GM18870 (cell line): ENCODE measurements at regions not wholly inside any gene's neighbourhood (a gene's known extent, or its start where the extent isn't known, plus 50 kb on each side); places are given as distances from the start of the nearest gene placed in this dataset.
"Not testable (repeated sequence)": the region's sequence is repeated elsewhere in the genome, so short reads cannot be mapped to it uniquely, and the experiment has no call there.

Experiments used
- ATAC-seq: cut with Tn5 transposase; IDR thresholded peaks from one replicate; pipeline ENCODE4 v1.9.1; 2021; ENCODE audit warnings: moderate library complexity; ENCODE audit not compliant: unreplicated experiment

DNA sequence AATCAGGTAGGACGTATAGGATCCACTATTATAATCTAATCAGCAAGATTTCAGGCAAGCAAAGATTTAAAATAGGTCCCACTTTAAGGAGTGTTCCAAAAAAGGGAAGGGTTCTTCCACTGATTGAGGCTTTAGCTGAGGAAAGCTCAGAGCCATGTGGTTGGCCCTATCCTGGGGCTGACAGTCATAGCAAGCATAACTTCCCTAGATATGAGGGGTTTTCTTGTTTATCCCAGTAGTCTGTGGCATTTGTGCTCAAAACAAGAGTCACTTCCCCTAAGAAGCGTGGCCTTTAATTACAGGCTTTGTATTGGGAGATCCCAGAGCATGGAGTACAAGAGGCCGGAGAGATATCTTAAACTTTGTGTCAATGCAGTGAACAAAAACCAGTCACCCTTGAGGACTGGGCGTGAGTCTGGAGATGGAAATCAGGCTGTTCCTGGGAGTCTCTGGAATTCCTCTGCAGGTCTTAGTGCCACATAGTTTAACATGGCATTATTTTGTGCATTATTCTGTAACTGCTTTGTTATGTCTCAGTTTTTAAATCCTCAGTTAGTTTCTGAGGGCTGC, 136.9 kb upstream of the FBXO11 start:
- ATAC-seq = no peak

DNA sequence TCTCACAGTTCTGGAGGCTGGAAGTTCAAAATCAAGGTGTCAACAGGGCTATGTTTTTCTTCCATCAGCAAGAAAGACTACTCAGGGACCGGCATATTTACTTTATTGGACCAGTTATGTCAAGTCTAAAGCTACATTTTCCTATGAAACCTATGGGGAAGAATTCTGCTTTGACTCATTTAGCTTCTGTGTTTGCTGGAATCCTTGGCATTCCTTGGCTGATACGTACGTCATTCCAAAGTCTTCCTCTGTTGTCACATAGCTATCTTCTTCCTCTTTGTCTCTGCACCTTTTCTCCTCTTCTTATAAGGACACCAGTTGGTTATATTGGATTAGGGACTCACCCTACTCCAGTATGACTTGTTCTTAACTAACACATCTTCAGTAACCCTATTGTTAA, 137.4 kb upstream of the FBXO11 start:
- ATAC-seq = no peak

- no peak for ATAC-seq
These were observed 139.3 kb upstream of the FBXO11 start for GRCh38 chr2:48045613-48046012.

DNA sequence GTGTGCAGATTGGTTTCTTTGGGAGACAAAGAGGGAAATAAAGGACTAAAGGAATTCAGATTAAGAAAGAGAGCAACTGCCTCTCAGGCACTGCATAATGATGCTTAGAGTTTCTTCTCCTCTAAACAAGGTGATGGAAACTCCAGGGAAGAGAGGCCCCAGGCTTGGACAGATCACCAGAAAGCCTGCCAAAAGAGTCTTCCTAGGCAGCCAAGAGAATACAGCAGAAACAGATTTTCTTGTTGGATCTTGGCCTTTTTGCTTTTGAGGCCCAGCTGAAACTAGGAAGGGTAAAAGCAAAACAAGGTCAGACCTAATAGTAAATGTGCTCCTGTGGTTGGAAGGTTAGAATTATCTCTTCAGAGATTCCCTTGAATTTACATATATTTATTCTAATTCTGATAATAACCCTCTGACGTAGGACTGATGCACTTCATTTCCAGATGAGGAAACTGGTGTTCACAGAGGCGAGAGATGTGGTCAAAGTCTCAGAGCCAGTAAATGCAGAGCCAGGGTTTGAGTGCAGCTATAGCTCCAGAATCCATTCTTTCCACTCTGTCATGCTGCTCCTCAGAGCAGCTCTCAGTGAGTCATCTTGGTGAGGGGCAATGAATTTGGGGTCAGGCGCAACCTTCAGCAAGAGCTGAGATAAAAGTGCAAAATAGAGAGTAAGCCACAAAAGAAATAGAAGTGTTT, 142.3 kb upstream of the FBXO11 start:
- no peak for ATAC-seq

- ATAC-seq = no peak
These were observed 143.1 kb upstream of the FBXO11 start for GRCh38 chr2:48049371-48049770.

DNA sequence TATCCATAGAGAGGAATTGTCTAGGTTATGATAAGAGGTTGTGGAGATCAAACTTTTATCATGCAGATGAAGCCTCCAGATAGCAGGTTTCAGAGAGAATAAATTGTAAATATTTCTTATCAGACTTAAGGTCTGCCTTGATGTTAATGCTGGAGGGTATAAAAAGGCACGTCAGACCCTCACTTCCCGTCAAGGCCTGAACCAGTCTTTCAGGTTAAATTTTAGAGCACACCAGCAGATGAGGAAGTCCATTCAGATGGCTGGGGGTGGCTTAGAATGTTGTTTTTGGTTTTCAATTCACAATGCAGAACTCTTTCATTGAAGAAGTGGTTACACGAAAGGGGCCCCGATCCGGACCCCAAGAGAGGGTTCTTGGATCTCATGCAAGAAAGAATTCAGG, 144.4 kb upstream of the FBXO11 start:
- no peak for ATAC-seq

- no peak for ATAC-seq
These were observed 153.7 kb upstream of the FBXO11 start for GRCh38 chr2:48059975-48060374.

- not testable (repeated sequence) for ATAC-seq
These were observed 155.4 kb upstream of the FBXO11 start for GRCh38 chr2:48061656-48062055.

DNA sequence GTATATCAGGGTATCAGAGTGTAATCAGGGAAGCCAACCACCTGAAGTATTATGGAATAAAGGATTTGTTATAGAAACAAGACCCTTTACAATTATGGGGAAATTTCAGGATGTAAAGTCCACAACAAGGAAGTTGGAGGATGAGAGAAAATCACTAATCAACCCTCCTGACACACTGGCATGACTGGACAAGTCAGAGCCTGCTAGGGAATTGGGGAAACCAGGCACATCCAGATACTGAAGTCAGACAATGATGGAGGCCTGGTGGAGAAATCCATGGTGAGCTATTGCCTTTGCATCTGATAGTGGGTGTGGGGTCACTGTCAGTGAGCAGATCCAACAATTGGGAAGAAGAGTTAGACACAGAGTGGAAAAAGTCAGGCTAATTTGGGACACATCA, 158.8 kb upstream of the FBXO11 start:
- ATAC-seq = no peak

GRCh38 chr2:48066000-48066399, 159.7 kb upstream of the FBXO11 start:
- ATAC-seq = no peak

GRCh38 chr2:48069769-48070168, 163.5 kb upstream of the FBXO11 start:
- no peak for ATAC-seq

- ATAC-seq = no peak
These were observed 164.1 kb upstream of the FBXO11 start for GRCh38 chr2:48070415-48070814.

DNA sequence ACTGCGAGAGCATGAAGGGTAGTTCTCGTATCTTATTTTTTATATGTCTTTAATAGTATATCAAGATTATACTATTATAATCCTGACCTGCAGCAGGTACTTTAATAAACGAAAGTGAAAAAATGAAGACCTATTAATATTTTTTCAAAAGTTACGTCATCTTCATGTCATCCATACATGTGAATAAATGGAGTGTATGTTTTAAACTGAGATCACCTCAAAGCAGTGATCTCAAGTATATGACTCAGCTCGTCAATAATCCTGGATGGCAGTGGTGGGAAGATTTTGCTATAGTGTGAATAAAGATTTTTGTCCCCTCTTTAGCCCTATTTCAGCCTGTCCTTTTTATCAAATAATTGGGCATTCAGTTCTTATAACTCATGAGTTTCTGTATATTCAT, 166.3 kb upstream of the FBXO11 start:
- ATAC-seq = no peak

DNA sequence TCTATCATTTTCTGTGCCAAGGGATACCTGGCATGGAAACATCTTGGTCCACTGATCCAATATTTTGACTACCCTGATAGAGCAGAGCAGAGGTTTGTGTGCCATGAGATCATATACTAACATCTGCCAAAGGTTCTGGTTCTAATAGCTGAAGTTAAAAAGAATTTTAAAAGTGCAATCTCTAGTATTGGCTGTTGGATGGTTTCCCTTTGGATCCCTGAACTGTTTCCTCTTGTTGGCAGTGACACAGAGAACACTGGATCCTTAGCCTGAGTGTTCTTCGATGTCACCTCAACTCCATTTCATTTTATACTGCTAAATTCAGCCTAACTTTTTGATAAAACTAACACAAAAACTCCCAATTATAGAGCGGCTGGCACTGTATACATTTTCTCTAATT, 169.3 kb upstream of the FBXO11 start:
- no peak for ATAC-seq

GRCh38 chr2:48080534-48081316, 174.4 kb upstream of the FBXO11 start:
- ATAC-seq = no peak

DNA sequence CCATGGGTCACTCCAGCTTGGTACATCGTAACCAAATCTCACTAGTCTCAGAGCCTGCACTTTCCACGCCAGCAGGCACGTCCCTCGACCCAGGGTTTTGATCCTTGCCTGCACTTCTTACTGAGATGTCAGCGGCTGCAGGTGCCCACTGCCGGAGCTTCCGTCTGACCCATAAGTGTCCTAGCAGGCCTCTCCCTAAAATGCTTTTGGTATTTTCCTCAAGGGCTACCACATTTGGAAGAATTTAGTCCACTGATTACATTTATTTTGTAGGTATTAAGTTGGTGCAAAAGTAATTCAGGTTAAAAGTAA, 175.0 kb upstream of the FBXO11 start:
- ATAC-seq = no peak

- ATAC-seq = no peak
These were observed 179.6 kb upstream of the FBXO11 start for GRCh38 chr2:48085888-48086287.

- no peak for ATAC-seq
These were observed 182.7 kb upstream of the FBXO11 start for GRCh38 chr2:48088994-48089393.

DNA sequence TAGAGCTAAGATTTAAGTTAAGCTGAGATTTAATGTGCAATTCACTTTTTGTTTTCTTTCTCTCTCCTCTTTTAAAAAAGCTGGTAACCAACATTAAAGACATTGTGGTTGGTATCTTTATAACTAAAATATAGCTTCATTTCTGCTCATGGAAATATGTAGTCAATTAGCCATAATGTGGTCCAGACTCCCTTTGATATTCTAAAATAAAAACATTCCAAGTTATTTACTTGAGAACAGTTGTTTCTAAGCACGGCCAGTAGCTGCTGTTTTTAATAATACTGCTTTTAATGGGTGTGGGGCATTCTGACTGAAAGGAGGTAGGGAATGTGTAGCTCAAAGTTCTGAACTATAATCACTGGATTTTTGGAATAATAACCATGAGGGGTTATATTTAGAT, 183.3 kb upstream of the FBXO11 start:
- ATAC-seq = no peak

- no peak for ATAC-seq
These were observed 186.8 kb upstream of the FBXO11 start for GRCh38 chr2:48092846-48093803.

- ATAC-seq = not testable (repeated sequence)
These were observed 190.5 kb upstream of the FBXO11 start for GRCh38 chr2:48096765-48097164.
